ENCODE measurements at regions not wholly inside any gene's neighbourhood (a gene's known extent, or its start where the extent isn't known, plus 50 kb on each side); places are given as distances from the start of the nearest gene placed in this dataset.
"Not testable (repeated sequence)": the region's sequence is repeated elsewhere in the genome, so short reads cannot be mapped to it uniquely, and the experiment has no call there.

- DNase-seq, result not testable (repeated sequence)
Observed at GRCh38 chr4:45207241-45207863, 481.0 kb upstream of the GNPDA2 start.

GRCh38 chr4:45199736-45200135 is 473.4 kb upstream of the GNPDA2 start:
- no peak for DNase-seq

- DNase-seq, result no peak
Observed at GRCh38 chr4:45188501-45188900, 462.1 kb upstream of the GNPDA2 start.

- no peak for DNase-seq
Observed at GRCh38 chr4:45186249-45186648, 459.9 kb upstream of the GNPDA2 start.

- no peak for DNase-seq
Observed at GRCh38 chr4:45183905-45184304, 457.5 kb upstream of the GNPDA2 start.

- no peak for DNase-seq
Observed at GRCh38 chr4:45172636-45173035, 446.3 kb upstream of the GNPDA2 start.

- DNase-seq, result no peak
Observed at GRCh38 chr4:45160951-45161350, 434.6 kb upstream of the GNPDA2 start.

GRCh38 chr4:45155081-45155777 is 428.9 kb upstream of the GNPDA2 start:
- no peak for DNase-seq

- no peak for DNase-seq
Observed at GRCh38 chr4:45147866-45148265, 421.5 kb upstream of the GNPDA2 start.

- no peak for DNase-seq
Observed at GRCh38 chr4:45131020-45131419, 404.7 kb upstream of the GNPDA2 start.

GRCh38 chr4:45122406-45122805 is 396.1 kb upstream of the GNPDA2 start:
- no peak for DNase-seq

- no peak for DNase-seq
Observed at GRCh38 chr4:45121426-45121975, 395.1 kb upstream of the GNPDA2 start.

- no peak for DNase-seq
Observed at GRCh38 chr4:45120163-45120562, 393.8 kb upstream of the GNPDA2 start.

GRCh38 chr4:45119376-45119775 is 393.0 kb upstream of the GNPDA2 start:
- DNase-seq, result no peak

- DNase-seq, result no peak
Observed at GRCh38 chr4:45102716-45103115, 376.4 kb upstream of the GNPDA2 start.

- no peak for DNase-seq
Observed at GRCh38 chr4:45100956-45101818, 374.8 kb upstream of the GNPDA2 start.

GRCh38 chr4:45099471-45099870 is 373.1 kb upstream of the GNPDA2 start:
- DNase-seq, result no peak

GRCh38 chr4:45094684-45095083 is 368.3 kb upstream of the GNPDA2 start:
- DNase-seq, result no peak

GRCh38 chr4:45082101-45082500 is 355.7 kb upstream of the GNPDA2 start:
- DNase-seq, result no peak

GRCh38 chr4:45079616-45080015 is 353.3 kb upstream of the GNPDA2 start:
- no peak for DNase-seq

GRCh38 chr4:45078201-45078600 is 351.8 kb upstream of the GNPDA2 start:
- no peak for DNase-seq

GRCh38 chr4:45072981-45073380 is 346.6 kb upstream of the GNPDA2 start:
- DNase-seq, result no peak

- DNase-seq, result no peak
Observed at GRCh38 chr4:45064741-45065140, 338.4 kb upstream of the GNPDA2 start.

- no peak for DNase-seq
Observed at GRCh38 chr4:45063696-45064095, 337.3 kb upstream of the GNPDA2 start.

Measured in hematopoietic multipotent progenitor cell treated with erythropoietin and hydrocortisone succinate and interleukin-3 and kit ligand, for 8 days (in vitro differentiated cells).